ENCODE measurements at regions not wholly inside any gene's neighbourhood (a gene's known extent, or its start where the extent isn't known, plus 50 kb on each side); places are given as distances from the start of the nearest gene placed in this dataset.

DNA sequence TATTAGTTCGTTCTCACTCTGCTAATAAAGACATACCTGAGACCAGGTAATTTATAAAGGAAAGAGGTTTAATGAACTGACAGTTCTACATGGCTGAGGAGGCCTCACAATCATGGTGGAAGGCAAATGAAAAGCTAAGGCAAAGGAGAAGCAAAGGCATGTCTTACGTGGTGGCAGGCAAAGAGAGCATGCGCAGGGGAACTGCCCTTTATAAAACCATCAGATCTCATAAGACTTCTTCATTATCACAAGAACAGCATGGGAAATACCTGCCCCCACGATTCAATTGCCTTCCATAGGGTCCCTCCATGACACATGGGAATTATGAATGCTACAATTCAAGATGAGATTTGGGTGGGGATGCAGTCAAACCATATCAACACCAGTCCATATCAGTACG lies 133.5 kb downstream of the ZNF621 start:
- H3K27me3 ChIP-seq, result no peaks in the 10 kb centered on the region
- no peak overlapping the region for H3K27ac ChIP-seq
- no peak for DNase-seq (ENCODE audit: extremely low spot score in 2 of 2)
- no peaks in the 10 kb centered on the region for H3K36me3 ChIP-seq
- H3K4me3 ChIP-seq, result no peak overlapping the region
- H3K4me1 ChIP-seq, result no peaks in the 10 kb centered on the region
- TF ChIP-seq, protein P1, sequence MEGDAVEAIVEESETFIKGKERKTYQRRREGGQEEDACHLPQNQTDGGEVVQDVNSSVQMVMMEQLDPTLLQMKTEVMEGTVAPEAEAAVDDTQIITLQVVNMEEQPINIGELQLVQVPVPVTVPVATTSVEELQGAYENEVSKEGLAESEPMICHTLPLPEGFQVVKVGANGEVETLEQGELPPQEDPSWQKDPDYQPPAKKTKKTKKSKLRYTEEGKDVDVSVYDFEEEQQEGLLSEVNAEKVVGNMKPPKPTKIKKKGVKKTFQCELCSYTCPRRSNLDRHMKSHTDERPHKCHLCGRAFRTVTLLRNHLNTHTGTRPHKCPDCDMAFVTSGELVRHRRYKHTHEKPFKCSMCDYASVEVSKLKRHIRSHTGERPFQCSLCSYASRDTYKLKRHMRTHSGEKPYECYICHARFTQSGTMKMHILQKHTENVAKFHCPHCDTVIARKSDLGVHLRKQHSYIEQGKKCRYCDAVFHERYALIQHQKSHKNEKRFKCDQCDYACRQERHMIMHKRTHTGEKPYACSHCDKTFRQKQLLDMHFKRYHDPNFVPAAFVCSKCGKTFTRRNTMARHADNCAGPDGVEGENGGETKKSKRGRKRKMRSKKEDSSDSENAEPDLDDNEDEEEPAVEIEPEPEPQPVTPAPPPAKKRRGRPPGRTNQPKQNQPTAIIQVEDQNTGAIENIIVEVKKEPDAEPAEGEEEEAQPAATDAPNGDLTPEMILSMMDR (IDR thresholded peaks at IDR 0.05), result no peak
- no peak for TF ChIP-seq POLR2A (IDR thresholded peaks at IDR 0.05)
- intact Hi-C loops (cut with DNase I), result no loop called here
- H3K9me3 ChIP-seq, result no peaks in the 10 kb centered on the region

DNA sequence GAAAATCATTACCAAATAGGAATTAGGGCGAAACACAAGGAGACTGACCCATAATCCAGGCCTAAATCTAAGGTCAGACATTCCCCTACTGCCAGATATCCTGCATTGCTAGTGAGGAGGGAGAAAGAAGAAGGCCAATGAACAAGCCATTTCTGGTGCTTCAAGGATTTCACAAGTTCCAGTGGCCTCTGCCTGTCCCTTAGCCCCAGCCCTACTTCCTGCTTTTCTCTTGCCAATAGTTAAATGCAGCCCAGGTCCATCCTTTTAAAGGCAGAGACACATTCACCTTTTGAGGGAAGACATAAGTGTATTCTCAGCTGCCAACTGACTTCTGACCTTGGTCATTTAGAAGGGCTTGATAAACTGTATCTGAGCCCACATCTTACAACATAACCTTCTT lies 135.8 kb downstream of the ZNF621 start:
- H3K4me3 ChIP-seq, result no peak overlapping the region
- no peaks in the 10 kb centered on the region for H3K36me3 ChIP-seq
- no peaks in the 10 kb centered on the region for H3K4me1 ChIP-seq
- intact Hi-C loops (cut with DNase I), result no loop called here
- no peak for DNase-seq (ENCODE audit: extremely low spot score in 2 of 2)
- no peaks in the 10 kb centered on the region for H3K9me3 ChIP-seq
- no peaks in the 10 kb centered on the region for H3K27me3 ChIP-seq
- no peak overlapping the region for H3K27ac ChIP-seq
- TF ChIP-seq POLR2A (IDR thresholded peaks at IDR 0.05), result no peak
- TF ChIP-seq, protein P1 (IDR thresholded peaks at IDR 0.05), result no peak
- TF ChIP-seq POLR2AphosphoS5 (IDR thresholded peaks at IDR 0.05; ENCODE audit: insufficient read depth in 1 of 2, low read depth in 1 of 2), result no peak

DNA sequence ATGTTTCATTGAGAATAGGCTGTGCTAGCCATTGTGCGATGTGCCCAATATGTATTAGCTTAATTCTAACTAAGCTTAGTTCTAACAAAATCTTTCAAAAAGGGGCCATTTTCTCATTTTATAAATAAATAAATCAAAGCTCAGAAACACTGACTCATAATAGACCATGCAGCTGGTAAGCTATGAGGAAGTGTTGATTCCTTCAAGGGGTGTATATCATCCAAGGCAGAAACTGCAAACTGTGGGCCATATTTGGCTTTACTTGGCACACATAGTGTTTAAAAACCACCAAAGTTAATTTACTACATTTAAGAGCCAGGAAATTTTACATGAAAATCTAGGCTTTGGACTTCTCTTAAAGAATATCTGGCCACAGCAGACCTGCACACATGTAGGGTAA lies 136.5 kb downstream of the ZNF621 start:
- TF ChIP-seq, protein P1 (IDR thresholded peaks at IDR 0.05), result no peak
- TF ChIP-seq POLR2AphosphoS5 (IDR thresholded peaks at IDR 0.05; ENCODE audit: insufficient read depth in 1 of 2, low read depth in 1 of 2), result no peak
- TF ChIP-seq POLR2A (IDR thresholded peaks at IDR 0.05), result no peak

DNA sequence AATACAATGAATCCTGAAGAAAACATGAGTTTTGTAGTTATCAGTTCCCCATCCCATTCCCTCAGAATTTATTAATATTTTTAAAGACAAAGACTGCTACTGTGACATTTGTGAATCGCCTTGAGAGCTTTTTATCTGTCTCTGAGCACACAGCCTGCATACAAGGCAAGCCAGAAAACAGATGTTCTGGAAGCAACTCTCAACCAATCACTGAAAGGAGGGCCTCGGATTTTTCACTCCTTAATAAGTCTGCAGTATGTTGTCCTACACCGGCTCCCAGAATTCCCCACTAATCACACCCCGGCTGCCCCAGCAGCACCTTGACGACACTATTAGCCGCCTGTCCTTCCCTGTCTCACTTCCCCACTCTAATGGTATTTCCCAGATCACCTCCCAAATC lies 138.5 kb downstream of the ZNF621 start:
- no peaks in the 10 kb centered on the region for H3K4me1 ChIP-seq
- no peaks in the 10 kb centered on the region for H3K36me3 ChIP-seq
- H3K27me3 ChIP-seq, result no peaks in the 10 kb centered on the region
- no peak overlapping the region for H3K4me3 ChIP-seq
- no peaks in the 10 kb centered on the region for H3K9me3 ChIP-seq
- DNase-seq (ENCODE audit: extremely low spot score in 2 of 2), result no peak
- intact Hi-C loops (cut with DNase I), result no loop called here
- TF ChIP-seq POLR2AphosphoS5 (IDR thresholded peaks at IDR 0.05; ENCODE audit: insufficient read depth in 1 of 2, low read depth in 1 of 2), result no peak
- TF ChIP-seq, protein P1 (IDR thresholded peaks at IDR 0.05), result no peak
- TF ChIP-seq POLR2A (IDR thresholded peaks at IDR 0.05), result no peak
- H3K27ac ChIP-seq, result no peak overlapping the region

More for the DNA sequence above, 136.5 kb downstream of the ZNF621 start:
- no peak for DNase-seq (ENCODE audit: extremely low spot score in 2 of 2)
- Histone ChIP-seq H3K36me3 (no peaks in the 10 kb centered on the region), H3K27ac (no peak overlapping the region), H3K4me1 (no peaks in the 10 kb centered on the region), H3K27me3 (no peaks in the 10 kb centered on the region), H3K4me3 (no peak overlapping the region), H3K9me3 (no peaks in the 10 kb centered on the region)
- intact Hi-C loops (cut with DNase I), result no loop called here

DNA sequence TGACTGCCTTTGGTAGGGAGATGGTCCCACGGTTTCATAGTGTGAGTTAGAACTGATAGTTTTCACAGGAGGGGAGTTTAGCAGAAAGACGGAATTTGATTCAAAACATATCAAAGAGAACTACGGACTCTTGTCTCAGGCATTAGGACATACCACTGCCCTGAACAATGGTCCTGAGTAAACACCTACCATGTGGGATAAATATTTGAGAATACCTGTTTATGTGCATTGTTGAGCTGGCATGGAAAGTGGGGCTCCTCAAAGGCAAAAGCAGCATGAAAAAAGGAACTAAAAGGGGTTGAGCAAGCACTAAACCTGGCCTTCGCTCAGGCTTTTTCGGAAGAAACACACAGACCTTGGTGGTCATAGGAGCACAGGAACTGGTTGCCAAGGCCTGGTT lies 144.4 kb downstream of the ZNF621 start:
- TF ChIP-seq POLR2AphosphoS5 (IDR thresholded peaks at IDR 0.05; ENCODE audit: insufficient read depth in 1 of 2, low read depth in 1 of 2), result no peak
- TF ChIP-seq POLR2A (IDR thresholded peaks at IDR 0.05), result no peak
- TF ChIP-seq, protein P1 (IDR thresholded peaks at IDR 0.05), result no peak

More for the DNA sequence above, 144.4 kb downstream of the ZNF621 start:
- Histone ChIP-seq H3K4me1 (no peaks in the 10 kb centered on the region), H3K4me3 (no peak overlapping the region), H3K27me3 (no peaks in the 10 kb centered on the region), H3K9me3 (no peaks in the 10 kb centered on the region), H3K36me3 (no peaks in the 10 kb centered on the region), H3K27ac (no peak overlapping the region)
- intact Hi-C loops (cut with DNase I), result no loop called here
- DNase-seq (ENCODE audit: extremely low spot score in 2 of 2), result no peak
